ENCODE measurements at regions not wholly inside any gene's neighbourhood (a gene's known extent, or its start where the extent isn't known, plus 50 kb on each side); places are given as distances from the start of the nearest gene placed in this dataset.
"Not testable (repeated sequence)": the region's sequence is repeated elsewhere in the genome, so short reads cannot be mapped to it uniquely, and the experiment has no call there.

DNA sequence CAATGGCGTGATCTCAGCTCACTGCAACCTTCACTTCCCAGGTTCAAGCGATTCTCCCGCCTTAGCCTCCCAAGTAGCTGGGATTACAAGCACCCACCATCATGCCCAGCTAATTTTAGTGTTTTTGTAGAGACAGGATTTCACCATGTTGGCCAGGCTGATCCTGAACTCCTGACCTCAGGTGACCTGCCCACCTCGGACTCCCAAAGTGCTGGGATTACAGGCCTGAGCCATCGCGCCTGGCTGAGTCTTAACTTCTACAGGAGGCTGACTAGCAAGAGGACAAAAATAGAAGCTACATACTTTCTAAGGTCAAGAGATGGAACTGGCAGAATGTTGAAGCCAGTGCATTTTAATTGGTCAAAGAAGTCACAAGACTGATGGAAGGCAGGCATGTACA, 2296.2 kb upstream of the RAG2 start:
- not testable (repeated sequence) for DNase-seq (ENCODE audit: low read depth in 2 of 2)

DNA sequence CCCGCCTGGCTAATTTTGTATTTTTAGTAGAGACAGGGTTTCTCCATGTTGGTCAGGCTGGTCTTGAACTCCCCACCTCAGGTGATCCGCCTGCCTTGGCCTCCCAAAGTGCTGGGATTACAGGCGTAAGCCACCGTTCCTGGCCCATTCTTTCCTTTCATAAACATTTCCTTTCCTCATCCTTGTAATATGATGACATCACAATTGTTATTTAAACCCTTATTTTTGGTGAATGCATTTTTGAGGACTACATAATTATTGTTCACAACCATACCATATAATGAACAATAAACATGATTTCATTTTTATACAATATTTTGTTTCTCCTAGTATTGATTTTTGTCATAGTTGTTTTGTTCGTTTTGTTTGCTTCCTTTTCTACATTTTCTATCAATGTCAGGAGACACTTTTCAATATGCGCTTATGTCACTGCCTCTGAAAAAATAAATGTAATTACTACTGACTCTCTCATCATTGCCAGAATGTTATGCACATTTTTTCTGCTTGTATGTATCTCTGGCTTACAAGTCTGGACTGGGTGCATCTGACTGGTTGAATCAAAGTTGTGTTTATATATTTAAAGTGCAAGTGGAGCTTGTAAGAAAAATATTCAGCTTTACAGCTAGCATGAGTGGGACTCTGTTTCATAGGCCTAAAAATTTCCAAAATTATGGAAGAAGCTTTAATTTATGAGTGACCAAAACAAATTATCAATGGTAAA, 2286.3 kb upstream of the RAG2 start:
- DNase-seq (ENCODE audit: low read depth in 2 of 2): no peak

DNA sequence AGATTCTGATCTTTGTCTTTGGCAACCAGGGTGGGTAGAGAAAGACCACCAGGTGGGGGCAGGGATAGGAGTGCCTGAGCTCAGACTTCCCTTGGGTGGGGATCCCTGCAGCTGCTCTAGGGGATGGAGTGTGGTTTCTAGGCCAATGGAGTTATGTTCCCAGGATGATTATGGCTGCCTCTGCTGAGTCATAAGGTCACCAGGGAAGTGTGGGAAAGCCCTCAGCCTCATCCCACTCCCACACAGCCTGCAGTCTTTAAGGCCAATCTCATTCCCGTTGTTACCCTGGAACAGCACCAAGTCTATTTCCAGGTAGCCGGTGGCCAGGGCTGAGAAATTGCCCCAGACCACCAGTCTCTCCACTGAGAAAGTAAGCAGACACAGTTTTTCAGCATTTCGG, 2269.3 kb upstream of the RAG2 start:
- no peak for DNase-seq (ENCODE audit: low read depth in 2 of 2)

DNA sequence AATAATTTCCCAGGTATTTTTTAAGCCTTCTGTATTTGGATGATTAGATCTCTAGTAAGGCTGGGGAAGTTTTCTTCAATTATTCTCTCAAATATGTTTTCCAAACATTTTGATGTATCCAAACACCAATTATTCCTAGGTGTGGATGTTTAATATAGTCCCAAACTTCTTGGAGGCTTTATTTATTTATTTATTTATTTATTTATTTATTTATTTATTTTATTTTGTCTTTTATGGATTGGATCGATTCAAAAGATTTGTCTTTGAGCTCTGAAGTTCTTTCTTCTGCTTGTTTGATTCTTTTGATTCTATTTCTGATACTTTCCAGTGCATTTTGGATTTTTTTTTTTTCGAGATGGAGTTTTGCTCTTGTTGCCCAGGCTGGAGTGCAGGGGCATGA, 2267.9 kb upstream of the RAG2 start:
- DNase-seq (ENCODE audit: low read depth in 2 of 2): no peak

DNA sequence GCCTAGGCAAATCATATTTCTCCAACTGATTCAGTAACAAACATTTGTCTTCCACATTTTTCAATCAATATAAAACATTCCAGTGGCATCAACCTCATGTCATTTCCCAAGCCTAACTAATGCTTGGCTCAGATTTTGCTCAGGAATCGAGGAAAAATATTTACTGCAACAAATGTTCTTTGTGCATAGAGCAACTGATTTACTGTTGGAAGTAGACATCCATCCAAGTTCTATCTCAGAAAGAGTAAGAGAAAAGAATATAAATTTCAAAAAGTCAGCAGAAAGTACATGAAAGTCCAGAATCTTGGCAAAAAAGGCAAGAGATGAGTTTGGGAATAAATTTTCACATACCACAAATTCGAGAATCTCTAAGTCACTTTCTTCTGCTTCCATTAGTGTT, 2245.0 kb upstream of the RAG2 start:
- DNase-seq (ENCODE audit: low read depth in 2 of 2): no peak

DNA sequence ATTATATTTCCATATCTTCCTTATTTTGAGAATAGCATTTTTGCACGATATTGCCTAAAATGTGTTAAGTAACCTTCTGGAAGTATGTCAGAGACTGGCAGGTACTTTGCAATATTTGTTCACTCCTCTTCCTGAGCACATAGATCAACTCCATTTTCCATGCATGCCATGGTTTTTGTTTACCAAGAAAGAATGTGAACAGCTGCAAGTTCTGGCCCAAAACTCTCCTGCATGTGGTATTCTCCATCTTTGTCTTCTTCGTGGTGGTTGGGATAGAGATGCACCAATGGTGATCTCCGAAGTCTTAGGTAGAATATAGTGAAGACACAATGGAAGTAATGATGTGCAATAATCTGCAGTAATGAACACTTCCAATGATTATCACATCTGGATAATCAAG, 2241.0 kb upstream of the RAG2 start:
- no peak for DNase-seq (ENCODE audit: low read depth in 2 of 2)

DNA sequence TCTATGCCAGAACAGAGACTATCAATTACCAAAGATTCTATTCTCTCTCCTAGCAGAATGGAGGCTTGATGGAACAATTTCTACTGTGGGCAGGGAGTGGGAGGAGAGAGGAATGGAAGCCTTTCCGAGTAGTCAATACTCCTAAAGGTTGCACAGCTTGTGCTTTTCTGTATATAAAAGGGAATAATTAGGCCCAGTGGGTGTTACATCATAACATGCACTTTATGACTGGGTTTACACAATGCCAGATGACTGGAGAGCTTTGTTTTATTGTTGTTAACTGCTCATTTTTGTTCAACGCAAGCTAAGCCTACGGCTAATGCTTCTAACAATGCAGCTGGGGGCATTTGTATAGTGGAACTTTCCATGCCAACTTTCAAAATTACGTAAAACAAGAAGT, 2237.9 kb upstream of the RAG2 start:
- DNase-seq (ENCODE audit: low read depth in 2 of 2): no peak

DNA sequence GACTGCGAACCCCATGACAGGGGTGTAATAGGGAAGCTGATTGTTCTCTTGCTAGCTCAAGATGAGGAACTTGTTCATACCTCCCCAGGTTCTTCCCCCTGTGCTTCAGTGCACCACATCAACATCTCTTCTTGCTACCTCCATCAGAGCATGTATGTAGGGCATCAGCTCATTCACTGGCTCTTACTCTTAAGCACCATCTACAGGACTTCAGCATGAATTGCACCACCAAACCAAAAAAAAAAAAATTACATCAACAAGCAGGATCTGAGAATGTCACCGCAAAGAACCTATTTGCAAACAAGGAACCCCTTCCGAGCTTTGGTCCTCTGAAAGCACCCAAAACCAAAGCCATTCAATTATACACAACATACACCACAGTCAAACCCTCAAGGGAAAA, 2226.5 kb upstream of the RAG2 start:
- no peak for DNase-seq (ENCODE audit: low read depth in 2 of 2)

DNA sequence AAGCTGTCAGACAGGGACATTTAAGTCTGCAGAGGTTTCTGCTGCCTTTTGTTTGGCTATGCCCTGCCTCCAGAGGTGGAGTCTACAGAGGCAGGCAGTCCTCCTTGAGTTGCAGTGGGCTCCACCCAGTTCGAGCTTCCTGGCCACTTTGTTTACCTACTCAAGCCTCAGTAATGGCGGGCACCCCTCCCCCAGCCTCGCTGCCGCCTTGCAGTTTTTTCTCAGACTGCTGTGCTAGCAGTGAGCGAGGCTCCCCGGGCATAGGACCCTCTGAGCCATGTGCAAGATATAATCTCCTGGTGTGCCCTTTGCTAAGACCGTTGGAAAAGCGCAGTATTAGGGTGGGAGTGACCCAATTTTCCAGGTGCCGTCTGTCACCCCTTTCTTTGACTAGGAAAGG, 2223.8 kb upstream of the RAG2 start:
- DNase-seq (ENCODE audit: low read depth in 2 of 2): not testable (repeated sequence)

DNA sequence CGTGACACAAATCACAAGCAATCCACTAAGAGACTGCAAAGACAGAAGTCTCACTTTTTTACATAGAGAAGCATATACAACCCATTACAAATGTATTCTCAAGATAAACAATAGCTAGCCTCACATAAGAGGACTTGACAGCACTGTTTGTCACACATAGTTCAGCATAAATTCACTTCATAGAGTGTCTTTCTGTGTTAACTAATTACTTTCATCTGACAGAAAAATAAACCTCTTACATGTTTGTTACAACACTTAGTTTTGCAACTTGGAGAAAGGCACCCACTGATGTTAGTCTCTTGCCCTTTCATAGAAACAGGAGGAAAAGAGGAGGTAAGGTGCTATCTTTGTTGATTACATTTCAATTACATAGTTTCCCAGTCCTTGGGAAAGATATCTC, 2221.9 kb upstream of the RAG2 start:
- DNase-seq (ENCODE audit: low read depth in 2 of 2): no peak

DNA sequence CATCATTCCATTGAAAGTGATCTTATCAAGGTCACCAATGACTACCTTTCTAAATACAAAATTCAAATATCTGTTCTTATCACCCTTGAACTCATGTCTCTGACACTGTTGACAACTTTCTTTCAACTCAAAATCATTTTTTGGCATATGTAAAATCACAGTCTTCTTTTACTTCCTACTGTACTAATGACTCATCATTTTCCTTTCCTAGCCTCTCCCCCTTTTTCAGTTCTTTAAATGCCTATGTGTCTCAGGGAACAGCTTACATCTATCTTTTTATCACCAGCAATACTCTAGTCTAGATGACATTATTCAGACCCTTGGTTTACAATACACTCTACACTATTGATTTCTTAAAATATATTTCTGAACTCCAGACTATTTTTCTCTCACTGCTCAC, 2220.7 kb upstream of the RAG2 start:
- DNase-seq (ENCODE audit: low read depth in 2 of 2): no peak

DNA sequence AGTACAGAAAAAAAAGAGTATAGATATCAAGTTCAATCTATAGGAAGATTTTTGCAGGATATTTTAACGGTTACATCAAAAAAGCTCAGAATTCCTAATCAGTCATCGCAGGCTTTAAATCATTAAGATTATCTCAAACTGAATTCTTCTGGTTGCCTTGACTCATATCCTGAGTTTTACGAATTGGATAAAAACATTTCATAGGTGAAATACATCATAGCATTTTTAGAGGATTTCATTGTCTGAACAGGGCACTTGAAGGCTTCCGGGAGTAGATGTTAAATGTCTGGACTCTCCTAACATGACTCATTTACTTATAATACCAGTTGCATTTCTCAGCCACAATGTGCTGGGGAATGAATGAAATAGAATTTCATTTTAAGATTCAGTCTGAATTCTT, 2216.6 kb upstream of the RAG2 start:
- no peak for DNase-seq (ENCODE audit: low read depth in 2 of 2)

DNA sequence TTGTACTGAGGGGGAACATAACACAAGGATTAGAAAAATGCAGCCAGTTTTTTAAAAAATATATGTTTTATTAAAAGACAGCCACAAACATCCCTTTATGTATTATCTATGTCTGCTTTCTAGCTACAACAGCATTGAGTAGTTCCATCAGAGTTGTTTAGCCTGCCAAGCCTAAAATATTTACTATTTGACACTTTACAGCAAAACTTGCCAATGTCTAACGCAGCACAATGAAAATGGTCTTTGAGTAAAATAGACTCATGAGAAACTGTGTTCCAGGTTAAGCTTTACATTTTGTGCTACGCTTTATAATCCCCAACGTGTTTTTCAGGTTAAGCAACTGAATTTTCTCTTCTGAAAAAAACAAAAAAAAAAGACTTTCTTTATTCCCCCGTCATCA, 2211.5 kb upstream of the RAG2 start:
- DNase-seq (ENCODE audit: low read depth in 2 of 2): no peak

DNA sequence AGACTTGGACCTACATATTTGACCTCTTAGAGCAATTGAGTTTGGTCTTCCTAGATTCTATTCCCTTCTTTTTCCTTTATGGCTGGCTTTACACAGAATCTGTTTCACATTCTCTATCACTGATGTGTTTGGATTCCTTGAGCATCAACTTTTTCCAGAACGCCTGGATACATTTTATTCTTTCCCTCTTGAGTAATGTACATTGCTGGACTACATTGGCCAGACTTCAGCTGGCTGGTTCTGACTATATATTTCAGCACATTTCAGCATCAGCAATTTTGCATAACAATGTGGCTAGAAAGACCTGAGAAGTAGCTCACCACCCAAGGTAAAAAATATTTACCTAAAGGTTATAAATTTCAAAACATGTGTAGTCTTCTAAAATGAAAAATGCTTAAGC, 2198.2 kb upstream of the RAG2 start:
- no peak for DNase-seq (ENCODE audit: low read depth in 2 of 2)

DNA sequence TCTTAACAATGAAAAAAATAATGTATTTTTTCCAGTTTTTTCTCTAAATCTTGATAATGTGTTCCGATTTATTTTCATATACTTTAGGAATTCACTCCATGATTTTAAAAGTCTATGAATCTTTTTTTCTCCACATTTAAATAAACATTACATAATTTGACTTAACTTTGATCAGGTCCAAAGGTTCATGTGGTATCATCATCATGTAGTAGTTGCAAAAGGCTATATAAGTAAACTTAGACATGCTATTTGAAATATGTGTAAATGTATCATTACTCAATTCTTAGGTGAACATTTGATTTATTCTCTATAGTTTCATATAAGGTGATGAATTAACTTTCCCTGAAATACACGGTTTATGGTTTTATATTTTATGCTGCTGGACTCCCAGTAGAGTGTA, 2197.0 kb upstream of the RAG2 start:
- no peak for DNase-seq (ENCODE audit: low read depth in 2 of 2)

DNA sequence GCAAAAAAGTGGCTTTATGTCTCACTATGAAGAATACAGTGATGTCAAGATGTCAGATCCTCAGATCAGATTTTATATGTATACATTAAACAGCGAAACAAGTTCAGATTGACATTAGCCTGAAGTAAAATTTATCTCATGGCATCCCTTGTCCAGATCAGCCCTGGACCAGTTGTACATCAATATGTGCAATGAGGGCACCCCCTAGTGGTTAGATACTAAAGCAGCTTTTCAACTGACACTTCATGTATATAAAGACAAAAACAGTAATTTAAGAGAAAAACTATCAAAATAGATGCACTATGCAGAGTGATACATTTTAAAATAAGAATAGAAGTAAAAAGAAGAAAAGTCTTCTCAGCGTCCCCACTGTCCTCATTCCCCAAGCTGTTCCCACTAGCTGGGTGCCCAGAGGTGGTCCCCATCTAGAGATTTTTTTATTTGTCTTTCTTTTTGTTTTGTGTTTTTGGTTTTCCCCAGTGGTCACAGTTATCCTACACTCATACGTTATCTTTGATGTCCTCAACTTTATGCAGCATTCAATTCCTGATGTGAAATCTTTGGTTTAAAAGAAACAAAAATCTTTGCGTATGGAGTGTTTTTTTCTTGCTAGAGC, 2193.4 kb upstream of the RAG2 start:
- no peak for DNase-seq (ENCODE audit: low read depth in 2 of 2)

DNA sequence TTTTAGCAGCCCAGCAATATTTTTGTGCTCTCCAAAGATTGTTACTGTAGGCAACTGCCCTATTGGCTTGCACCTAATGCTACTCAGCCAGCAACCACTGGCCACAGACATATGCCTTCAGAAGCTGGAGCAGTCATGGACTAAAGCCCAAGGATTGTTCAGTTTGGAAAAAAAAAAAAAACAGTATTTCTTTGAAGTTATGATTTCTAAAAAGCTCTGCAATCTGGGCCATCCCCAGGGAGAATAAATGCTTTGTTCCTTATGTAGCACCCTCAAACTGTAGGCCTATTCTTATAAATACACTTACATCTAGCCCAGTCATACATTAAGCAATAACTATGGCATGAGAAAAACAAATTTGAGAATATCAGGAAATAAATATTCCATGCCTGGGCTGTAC, 2190.5 kb upstream of the RAG2 start:
- no peak for DNase-seq (ENCODE audit: low read depth in 2 of 2)

DNA sequence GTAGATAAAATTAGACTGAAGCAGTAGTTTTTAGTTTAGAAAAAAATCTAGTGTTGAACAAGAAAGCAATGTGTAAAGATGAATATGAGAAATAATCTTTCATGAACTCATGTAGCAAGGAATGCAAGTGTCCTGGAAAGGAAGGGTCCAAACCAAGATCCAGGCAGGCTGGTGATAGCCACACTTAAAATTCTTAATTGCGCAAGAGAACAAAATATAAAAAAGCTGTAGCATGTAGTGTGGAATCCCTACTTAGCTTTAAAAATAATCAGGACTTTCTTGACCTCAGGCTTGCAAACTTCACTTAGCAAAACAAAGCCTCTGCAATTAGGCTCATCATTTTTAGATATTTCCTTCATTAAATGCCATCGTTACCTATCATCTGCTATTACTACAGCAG, 2186.1 kb upstream of the RAG2 start:
- DNase-seq (ENCODE audit: low read depth in 2 of 2): no peak

DNA sequence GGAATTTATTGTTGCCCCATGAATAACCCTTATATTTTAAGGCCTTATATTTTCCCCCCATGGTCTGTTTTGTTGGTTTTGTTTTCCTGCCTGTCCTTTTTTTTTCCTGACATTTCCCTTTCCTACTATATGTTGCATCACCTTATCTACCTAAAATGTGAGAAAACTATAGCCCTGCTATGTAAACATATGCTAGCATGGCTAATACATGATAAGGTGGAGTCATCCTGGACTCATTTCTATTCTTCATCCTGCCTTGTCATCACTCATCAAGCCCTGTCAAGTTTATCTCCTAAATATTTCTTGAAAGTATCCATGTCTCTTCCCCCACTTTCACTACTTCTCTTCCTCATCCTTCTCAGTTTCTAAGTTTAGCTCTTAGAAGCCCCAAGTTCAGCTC, 2168.8 kb upstream of the RAG2 start:
- DNase-seq (ENCODE audit: low read depth in 2 of 2): no peak

DNA sequence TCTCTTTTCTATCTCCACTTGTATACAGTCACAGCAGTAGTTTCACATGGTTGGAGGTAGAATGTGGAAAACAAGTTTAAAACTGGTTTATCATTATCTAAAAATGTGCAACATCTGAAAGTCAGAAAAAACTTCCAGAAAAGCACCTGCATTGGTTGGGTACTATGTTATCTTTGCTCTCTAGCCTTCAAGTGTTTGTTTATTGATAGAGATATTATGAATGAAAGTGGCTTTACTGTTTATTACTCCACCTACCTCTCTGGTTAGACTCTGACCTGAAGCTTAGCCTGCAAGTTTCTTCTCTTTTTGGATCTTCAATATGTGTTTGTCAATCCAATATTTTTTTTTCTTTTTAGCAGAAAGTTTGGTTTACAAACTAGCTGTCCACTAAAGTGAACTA, 2161.4 kb upstream of the RAG2 start:
- DNase-seq (ENCODE audit: low read depth in 2 of 2): no peak

DNA sequence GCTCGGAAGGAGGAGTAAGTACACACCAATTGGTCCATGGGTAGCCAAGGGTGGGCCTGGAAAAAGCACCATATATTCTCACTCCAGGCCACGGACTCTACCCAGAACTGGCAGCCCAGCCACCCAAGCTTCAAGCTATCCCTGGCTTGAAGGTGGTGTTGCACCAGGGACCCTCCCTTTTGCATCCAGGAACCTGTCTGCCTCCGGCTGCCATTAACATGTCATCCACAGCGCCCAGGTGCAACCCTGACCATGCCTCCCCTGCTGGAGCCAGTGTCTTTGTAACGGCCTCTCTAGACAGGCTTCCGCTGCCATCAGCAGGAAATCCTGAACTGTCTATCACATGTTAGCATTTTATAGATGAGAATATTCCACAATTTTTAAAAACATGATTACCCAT, 2158.5 kb upstream of the RAG2 start:
- no peak for DNase-seq (ENCODE audit: low read depth in 2 of 2)

DNA sequence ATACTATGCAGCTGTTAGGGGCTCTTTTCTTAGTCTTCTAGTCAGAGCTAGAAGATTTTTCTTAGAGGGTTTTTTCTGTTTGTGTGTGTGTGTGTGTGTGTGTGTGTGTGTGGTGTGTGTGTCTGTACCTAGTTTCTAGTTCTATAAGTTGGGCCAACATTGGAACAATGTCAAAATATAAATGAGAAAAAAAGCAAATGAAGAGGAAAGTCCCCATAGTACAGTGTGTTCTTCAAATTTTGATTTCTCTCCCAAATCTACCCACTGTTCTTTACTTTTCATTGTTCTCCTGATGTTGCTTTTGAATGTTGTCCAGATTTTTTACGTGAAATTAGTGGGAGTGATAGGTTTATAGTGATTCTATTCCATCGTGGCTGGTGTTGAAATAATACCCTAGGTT, 2153.4 kb upstream of the RAG2 start:
- no peak for DNase-seq (ENCODE audit: low read depth in 2 of 2)

DNA sequence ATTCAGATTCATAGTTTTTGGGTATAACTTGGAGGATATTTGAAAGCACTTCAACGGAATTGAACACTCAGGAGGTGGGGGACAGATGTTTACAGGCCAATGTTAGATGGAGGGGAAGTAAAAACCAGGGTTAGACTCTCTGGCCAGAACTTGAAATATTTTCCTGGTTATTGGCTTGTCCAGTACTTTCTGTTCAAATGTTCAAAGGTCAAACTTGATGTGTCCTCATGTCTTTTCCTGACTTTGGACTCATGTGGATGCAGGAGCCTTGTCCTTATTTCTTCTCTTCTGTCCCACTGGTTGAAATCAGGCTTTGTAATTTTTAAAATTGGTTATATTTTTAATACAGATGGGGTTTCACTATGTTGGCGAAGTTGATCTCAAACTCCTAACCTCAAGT, 2148.5 kb upstream of the RAG2 start:
- not testable (repeated sequence) for DNase-seq (ENCODE audit: low read depth in 2 of 2)

DNA sequence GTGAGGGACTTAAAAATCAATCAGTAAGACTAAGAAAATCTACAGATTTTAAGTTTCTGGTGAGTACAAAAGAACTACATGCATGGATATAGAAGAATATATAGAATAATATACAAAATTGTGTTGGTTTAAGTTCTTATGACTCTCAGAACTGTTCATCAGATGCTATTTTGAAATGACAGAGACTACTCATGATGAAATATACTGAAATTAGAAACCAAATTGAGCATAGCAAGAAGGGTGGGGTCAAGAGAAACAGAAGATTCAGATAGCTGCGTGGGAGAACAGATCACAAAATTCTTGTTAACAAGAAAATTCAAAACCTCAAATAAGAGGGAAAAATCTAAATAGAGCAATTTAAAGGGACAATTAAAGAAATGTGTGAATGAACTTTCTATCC, 2125.3 kb upstream of the RAG2 start:
- DNase-seq (ENCODE audit: low read depth in 2 of 2): no peak
